ENCODE measurements at regions not wholly inside any gene's neighbourhood (a gene's known extent, or its start where the extent isn't known, plus 50 kb on each side); places are given as distances from the start of the nearest gene placed in this dataset.
"Not testable (repeated sequence)": the region's sequence is repeated elsewhere in the genome, so short reads cannot be mapped to it uniquely, and the experiment has no call there.

DNA sequence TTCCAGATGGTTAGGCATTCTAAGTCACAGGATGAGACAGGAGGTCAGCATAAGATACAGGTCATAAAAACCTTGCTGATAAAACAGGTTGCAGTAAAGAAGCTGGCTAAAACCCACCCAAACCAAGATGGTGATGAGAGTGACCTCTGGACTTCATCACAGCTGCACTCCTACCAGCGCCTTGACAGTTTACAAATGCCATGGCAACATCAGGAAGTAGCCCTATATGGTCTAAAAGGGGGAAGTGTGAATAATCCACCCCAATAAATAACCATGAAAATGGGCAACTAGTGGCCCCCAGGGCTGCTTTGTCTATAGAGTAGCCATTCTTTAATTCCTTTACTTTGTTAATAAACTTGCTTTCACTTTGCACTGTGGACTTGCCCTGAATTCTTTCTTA, 1448.4 kb downstream of the KCNT2 start:
- not testable (repeated sequence) for DNase-seq

GRCh38 chr1:195158091-195158490, 1450.1 kb downstream of the KCNT2 start:
- no peak for DNase-seq

DNA sequence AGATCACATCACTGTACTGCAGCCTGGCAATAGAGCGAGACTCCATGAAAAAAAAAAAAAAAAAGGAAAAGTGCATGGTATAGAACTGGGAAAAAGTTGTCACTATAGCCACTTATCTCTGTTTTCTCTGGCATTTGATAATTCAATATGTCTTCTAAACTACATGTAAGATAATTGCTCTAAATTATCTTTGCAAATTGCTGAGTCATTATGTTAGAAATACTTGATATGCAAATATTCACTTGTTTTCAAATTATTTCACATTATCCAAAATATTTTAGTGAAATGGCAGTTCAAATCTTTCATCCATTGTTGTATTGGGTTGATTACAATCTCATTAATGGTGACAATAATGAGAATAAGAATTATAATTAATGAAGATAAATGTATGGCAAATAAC, 1455.1 kb downstream of the KCNT2 start:
- DNase-seq, result no peak

DNA sequence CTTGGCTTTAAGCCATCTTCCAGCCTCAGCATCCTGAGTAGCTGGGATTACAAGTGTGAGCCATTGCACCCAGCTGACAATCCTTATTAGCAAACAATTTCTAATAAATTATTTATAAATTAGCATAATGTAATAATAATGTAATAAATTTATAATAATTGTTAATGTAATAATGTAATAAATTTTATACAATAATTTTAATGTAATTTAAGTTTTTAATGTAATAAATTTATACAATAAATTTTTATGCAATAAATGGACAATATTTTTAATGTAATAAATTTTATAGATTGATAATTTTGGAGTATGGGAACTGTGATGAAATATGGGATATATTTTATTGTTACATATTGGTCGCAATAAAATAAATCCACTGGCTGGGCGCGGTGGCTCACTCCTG, 1457.5 kb downstream of the KCNT2 start:
- no peak for DNase-seq

DNA sequence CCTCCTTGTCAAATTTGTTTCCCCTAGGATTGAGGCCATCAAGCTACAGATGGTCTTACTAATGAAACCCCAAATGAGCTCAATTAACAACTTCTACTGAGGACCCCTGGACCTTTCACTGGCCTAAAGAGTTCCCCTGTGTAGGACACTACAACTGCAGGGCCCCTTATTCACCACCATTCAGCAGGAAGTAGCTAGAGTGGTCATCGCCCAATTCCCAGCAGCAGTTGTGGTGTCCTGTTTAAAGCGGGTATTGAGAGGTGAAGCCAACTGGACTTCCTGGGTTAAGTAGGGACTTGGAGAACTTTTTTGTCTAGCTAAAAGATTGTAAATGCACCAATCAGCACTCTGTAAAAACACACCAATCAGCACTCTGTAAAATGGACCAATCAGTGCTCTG, 1466.9 kb downstream of the KCNT2 start:
- DNase-seq, result no peak

DNA sequence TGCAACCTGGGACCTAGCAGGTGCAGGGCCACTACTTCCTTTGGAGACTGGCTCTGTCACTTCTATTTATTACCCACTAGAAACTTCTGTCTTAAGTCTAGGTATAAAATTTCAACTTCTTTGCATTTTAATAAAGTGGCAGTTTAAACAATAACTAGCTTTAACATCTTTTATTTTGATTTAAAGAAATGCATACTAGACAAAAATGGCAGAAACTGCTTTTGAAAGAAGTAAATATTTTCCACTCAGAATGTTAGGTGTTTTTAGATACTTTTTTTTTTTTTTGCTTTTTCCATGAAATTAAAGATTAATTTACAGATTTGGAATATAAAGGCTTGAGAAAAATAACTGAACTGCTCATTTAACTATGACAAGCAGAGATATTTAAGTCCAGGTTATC, 1477.6 kb downstream of the KCNT2 start:
- no peak for DNase-seq

DNA sequence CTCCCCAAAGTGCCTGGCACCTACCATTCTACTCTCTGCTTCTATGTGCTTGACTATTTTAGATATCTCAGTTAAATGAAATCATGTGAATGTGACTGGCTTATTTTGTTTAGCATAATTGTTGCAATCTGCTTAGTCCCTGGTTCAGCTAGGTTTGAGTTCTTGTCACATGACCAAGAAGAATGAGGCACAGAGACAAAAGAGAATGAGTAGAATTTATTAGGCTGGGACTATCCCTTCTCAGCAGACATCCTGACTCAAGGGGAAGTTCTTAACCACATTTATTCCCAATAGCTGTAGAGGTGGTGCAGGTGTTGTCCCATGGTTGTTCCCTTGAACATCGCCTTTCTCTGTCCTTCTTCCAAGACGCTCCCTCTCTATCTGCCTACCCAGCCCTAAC, 1485.7 kb downstream of the KCNT2 start:
- DNase-seq, result no peak

- no peak for DNase-seq
These were observed 1494.8 kb downstream of the KCNT2 start for GRCh38 chr1:195113471-195113870.

DNA sequence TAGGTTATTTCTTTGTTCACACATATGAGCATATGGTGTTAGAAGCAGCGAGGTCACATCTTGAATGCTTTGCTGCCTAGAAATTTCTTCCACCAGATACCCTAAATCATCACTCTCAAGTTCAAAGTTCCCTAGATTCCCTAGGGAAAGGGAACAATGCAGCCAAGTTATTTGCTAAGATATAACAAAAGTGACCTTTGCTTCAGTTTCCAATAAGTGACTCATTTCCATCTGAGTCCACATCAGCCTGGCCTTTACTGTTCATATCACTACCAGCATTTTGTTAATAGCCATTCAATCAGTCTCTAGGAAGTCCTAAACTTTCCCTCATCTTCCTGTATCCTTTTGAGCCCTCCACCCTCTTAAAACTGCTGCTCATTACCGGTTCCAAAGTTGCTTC, 1502.5 kb downstream of the KCNT2 start:
- no peak for DNase-seq

DNA sequence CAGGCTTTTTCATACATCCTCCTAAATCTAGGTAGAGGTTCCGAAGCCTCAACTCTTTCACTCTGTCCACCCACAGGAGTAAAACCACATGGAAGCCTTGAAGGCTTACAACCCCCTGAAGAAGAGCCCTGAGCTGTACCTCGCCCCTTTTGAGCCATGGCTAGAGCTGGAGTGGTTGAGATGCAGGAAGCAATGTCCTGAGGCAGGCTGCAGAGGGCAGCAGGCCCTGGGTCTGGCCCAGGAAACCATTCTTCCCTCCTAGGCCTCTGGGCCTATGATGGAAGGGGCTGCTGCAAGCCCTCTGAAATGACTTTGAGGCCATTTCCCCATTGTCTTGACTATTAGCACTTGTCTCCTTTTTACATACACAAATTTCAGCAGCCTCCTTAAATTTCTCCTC, 1503.0 kb downstream of the KCNT2 start:
- no peak for DNase-seq

- DNase-seq, result no peak
These were observed 1510.9 kb downstream of the KCNT2 start for GRCh38 chr1:195097316-195097715.

- DNase-seq, result no peak
These were observed 1512.2 kb downstream of the KCNT2 start for GRCh38 chr1:195096051-195096521.

- no peak for DNase-seq
These were observed 1523.0 kb downstream of the KCNT2 start for GRCh38 chr1:195085196-195085595.

DNA sequence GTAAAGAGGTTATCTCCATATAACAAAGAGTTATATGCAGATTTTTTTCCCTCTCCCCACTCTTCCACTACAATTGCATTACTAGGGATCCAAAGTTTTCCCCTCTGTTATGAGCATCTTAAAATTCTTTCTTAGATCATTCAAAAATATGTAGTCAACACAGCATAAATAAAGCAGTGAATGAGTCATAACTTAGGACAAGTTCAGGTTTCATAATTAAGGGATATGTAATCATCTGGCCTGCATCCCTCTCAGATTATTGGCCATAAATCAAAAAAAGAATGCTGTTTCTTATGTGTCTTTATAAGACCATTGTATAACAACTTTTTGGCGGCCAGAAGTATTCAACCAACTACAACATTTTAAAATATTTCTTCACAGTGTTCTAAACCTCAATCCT, 1526.1 kb downstream of the KCNT2 start:
- DNase-seq, result no peak

DNA sequence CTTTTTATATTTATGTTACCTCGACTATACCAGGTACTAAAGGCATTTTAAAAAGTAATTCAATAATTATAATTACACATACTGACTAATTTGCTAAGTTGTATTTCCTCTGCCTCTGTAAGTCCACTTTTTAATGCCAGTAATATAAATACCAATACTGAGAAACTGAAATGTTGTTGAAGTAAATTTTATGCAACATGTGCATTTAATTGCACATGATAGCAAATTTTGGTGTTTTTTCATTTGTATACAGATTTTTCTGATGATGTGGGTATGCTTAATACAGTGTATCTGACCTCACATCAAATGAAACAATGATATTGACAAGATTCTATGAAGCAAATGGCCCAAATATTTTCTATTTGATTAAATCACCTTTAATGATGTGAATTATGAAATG, 1531.6 kb downstream of the KCNT2 start:
- no peak for DNase-seq

DNA sequence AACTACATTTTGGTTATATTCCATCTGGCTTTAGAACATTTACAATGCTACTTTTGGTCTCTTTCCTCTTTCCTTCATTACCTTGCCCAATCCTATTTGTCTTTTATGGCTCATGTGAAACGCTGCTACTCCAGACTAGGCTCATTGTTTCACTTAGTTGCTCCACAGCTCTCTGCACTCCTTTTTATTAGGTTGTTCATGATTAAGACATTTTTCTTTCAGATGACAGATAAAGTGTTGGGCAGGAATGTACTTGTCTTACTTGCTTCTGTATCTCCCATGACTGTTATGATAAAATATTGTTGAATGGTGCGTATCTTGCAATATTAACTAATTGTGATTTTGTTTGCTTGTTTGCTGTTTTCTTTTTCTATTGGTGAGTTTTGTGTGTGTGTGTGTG, 1532.3 kb downstream of the KCNT2 start:
- no peak for DNase-seq

GRCh38 chr1:195071461-195071860, 1536.8 kb downstream of the KCNT2 start:
- no peak for DNase-seq

DNA sequence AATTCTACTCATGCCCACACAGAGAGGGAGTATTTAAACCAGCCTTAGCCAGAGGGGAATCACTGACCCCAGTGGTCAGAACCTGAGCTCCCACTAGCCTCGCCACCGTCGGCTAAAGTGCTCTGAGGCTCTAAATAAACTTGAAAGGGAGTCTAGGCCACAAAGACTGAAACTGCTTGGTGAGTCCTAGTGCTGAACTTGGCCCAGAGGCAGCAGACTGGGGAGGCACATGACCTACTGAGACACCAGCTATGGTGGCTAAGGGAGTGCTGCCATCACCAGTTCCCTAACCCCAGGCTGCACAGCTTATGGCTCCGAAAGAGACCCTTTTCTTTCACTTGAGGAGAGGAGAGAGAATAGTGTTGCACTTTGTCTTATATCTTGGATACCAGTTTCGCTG, 1542.8 kb downstream of the KCNT2 start:
- DNase-seq, result no peak

DNA sequence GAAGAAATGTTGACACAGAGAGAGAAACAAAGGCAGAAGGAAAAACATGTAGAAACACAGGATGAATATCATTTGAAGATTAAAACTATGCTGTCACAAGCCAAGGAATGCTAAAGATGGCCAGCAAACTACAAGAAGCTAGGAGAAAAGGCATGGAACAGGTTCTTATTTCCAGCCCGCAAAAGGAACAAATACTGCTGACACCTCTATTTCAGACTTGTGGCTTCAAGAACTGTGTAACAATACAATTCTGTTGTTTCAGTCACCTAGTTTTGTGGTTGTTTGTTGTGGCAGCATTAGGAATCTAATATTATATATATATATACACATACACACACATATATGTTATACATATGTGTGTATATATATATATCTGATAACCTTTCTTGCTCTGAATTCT, 1543.9 kb downstream of the KCNT2 start:
- no peak for DNase-seq

DNA sequence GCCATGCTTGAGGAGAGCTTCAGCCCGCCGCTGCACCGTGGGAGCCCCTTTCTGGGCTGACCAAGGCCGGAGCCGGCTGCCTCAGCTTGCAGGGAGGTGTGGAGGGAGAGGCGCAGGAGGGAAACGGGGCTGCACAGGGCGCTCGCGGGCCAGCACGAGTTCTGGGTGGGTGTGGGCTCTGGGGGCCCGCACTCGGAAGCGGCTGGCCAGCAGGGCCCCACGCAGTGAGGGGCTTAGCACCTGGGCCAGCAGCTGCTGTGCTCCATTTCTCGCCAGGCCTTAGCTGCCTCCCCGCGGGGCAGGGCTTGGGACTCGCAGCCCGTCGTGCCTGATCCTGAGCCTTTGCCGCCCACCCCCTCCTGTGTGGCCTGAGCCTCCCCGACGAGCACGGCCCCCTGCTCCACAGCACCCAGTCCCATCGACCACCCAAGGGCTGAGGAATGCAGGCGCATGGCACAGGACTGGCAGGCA, 1554.0 kb downstream of the KCNT2 start:
- DNase-seq, result no peak

DNA sequence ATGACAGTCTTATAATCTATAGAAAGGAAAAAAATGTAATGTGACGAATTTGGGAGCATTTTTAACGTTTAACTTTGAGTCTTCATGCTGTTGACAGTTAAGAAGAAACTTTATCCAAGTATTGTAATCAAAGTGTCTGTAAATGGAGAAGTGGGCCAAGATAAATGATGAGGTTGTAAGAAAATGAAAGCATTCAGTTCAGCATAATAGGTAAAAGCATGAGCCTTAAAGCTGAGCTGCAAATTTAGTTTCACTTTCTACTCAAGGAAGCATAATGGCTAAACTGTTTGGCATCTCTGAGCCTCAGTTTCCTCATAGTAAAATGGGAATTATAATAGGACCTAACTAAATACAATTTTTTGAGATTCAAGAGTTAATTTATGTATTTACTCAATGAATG, 1554.8 kb downstream of the KCNT2 start:
- DNase-seq, result no peak

GRCh38 chr1:195047772-195048171, 1560.5 kb downstream of the KCNT2 start:
- no peak for DNase-seq

- no peak for DNase-seq
These were observed 1563.2 kb downstream of the KCNT2 start for GRCh38 chr1:195045072-195045471.

DNA sequence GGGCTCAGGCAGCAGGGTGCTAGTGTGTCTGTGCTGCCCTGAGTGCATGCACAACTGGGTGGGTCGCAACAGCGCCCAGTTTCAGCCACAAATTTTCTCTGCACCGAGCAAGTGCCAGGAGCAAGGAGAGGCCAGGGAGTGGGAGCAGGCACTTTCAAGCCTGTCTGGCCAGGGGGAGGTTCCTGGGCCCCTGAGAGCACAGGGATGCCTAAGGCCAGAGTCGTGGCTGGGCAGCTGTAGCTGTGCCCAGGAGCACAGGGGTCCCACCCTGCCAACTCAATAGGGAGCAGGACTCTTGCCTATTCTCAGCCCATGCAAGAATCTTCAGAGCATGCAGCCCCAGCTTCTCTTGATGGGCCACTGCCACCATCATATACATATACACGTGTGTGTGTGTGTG, 1577.4 kb downstream of the KCNT2 start:
- no peak for DNase-seq

GRCh38 chr1:195026792-195027191, 1581.4 kb downstream of the KCNT2 start:
- no peak for DNase-seq

GRCh38 chr1:195019385-195019784, 1588.9 kb downstream of the KCNT2 start:
- no peak for DNase-seq

All from activated effector memory CD4-positive, alpha-beta T cell treated with Interleukin-2 at 50 U/mL for 16 hours (primary cell).